ENCODE measurements at regions not wholly inside any gene's neighbourhood (a gene's known extent, or its start where the extent isn't known, plus 50 kb on each side); places are given as distances from the start of the nearest gene placed in this dataset.

GRCh38 chr12:118590406-118591150, 214.2 kb downstream of the SUDS3 start:
- TF ChIP-seq POLR2A (IDR thresholded peaks at IDR 0.05; ENCODE audit: low read depth, low read length) (no peak), POLR2AphosphoS5 (IDR thresholded peaks at IDR 0.05; ENCODE audit: low read depth, low read length) (no peak)

All from GM12892 (cell line).